Tibial artery (tissue), 4 donors: ENCODE measurements at regions not wholly inside any gene's neighbourhood (a gene's known extent, or its start where the extent isn't known, plus 50 kb on each side); places are given as distances from the start of the nearest gene placed in this dataset.

ENCODE experiments used
- DNase-seq, 2 donors: peaks; one replicate each; pipeline ENCODE4 v3.0.0-alpha.2; 2019
- H3K27ac ChIP-seq, 2 donors: fragments of 200-600 bp; sonication (generic) in 1 of 2; 1 replicate in 1 of 2; 2 replicates in 1 of 2; pipeline ENCODE4 v1.5.1; 2018 to 2019; ENCODE audit warnings: mild to moderate bottlenecking in 1 of 2
- H3K27me3 ChIP-seq, 2 donors: fragments of 200-600 bp; sonication (generic) in 1 of 2; one replicate each; pipeline versions ENCODE4 v1.5.1 to v1.6.0; 2016 to 2019
- H3K36me3 ChIP-seq, 3 donors: fragments of 200-600 bp; sonication (generic) in 2 of 3; one replicate each; pipeline ENCODE4 v1.5.1; 2016 to 2019; ENCODE audit warnings: mild to moderate bottlenecking in 2 of 3
- H3K4me1 ChIP-seq, 4 donors: fragments of 200-600 bp; sonication (generic) in 2 of 4; 1 replicate in 3 of 4; 2 replicates in 1 of 4; pipeline ENCODE4 v1.5.1; 2016 to 2019
- H3K4me3 ChIP-seq, 2 donors: fragments of 200-600 bp; sonication (generic) in 1 of 2; 1 replicate in 1 of 2; 2 replicates in 1 of 2; pipeline ENCODE4 v1.5.1; 2018 to 2019; ENCODE audit warnings: mild to moderate bottlenecking in 2 of 2
- H3K9me3 ChIP-seq, 3 donors: fragments of 200-600 bp; sonication (generic) in 1 of 3; one replicate each; pipeline ENCODE4 v1.5.1; 2016 to 2019
- intact Hi-C: fragments of 100-400 bp; cut with DNase I; formaldehyde crosslinking; loops from one replicate; pipeline ENCODE4 v1.15.0; 2023; ENCODE audit warnings: low total_unique reads
- TF ChIP-seq, protein P1 (sequence below), 2 experiments: fragments of 200-600 bp in 1 of 2; fragments of 450-650 bp in 1 of 2; IDR thresholded peaks; one replicate each; pipeline ENCODE4 v1.5.1; 2017 to 2019; ENCODE audit warnings: antibody characterized with exemption in 2 of 2, mild to moderate bottlenecking in 1 of 2, moderate library complexity in 1 of 2

- TF ChIP-seq, protein P1, sequence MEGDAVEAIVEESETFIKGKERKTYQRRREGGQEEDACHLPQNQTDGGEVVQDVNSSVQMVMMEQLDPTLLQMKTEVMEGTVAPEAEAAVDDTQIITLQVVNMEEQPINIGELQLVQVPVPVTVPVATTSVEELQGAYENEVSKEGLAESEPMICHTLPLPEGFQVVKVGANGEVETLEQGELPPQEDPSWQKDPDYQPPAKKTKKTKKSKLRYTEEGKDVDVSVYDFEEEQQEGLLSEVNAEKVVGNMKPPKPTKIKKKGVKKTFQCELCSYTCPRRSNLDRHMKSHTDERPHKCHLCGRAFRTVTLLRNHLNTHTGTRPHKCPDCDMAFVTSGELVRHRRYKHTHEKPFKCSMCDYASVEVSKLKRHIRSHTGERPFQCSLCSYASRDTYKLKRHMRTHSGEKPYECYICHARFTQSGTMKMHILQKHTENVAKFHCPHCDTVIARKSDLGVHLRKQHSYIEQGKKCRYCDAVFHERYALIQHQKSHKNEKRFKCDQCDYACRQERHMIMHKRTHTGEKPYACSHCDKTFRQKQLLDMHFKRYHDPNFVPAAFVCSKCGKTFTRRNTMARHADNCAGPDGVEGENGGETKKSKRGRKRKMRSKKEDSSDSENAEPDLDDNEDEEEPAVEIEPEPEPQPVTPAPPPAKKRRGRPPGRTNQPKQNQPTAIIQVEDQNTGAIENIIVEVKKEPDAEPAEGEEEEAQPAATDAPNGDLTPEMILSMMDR (IDR thresholded peaks at IDR 0.05): no peak
- Histone ChIP-seq H3K9me3 (no peaks in the 10 kb centered on the region), H3K36me3 (no peaks in the 10 kb centered on the region), H3K4me1 (peaks cover 0 to 18% (median 6%) of the 10 kb centered on the region in 4 donors), H3K27ac (no peak overlapping the region), H3K27me3 (no peaks in the 10 kb centered on the region), H3K4me3 (no peak overlapping the region)
- intact Hi-C loops: no loop called here
- no peak for DNase-seq
Measured at GRCh38 chr15:70493787-70494516, 269.4 kb downstream of the UACA start.

- intact Hi-C loops: no loop called here
- H3K36me3 ChIP-seq: no peaks in the 10 kb centered on the region
Measured at GRCh38 chr15:70493376-70493775, 270.0 kb downstream of the UACA start.

DNA sequence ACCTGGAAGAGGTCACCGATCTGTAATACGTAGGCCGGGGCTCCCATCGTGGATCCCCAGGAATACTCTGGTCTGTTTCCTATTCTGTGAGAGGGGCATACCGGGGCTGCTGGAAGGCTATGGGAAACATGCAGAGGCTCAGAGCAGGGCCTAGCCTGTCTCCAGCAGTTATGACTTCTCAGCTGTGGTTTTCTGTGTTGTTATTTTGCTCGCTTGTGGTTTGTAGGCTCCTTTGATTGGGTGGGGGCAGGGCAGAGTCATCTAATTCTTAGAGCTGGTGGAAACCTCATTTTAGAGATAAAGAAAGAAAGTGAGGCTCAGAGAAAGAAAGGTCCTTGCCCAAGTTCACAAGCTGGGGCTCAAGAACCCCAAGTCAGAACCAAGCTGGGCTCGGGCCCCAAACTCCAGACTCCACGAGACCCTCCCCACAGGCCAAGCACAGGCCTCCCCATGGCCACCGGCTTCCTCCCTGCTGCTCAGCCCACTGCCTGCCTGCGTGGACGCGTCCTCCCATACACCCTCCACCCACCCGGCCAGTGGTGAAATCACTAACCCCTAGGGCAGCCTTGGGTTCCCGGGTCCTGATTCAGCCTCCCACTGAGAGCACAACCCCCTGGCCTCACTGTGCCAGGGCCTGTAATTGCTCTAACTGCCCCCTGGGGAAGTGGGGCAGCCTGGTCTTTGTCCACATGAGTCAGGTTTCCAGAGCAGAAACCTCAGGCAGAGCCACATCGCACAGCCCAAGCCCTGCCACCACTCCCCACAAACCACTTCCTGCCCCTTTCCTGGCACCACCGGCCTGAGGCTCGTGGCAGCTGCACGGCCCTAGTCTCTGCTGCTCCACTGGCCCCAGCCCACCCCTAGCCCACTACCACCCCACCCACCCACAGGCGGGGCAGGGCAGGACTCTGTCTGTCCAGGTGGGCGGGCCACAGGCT is 270.8 kb downstream of the UACA start:
- intact Hi-C loops: no loop called here
- Histone ChIP-seq H3K27ac (no peak overlapping the region), H3K4me3 (no peak overlapping the region), H3K4me1 (peaks cover 0 to 18% (median 8%) of the 10 kb centered on the region in 4 donors), H3K27me3 (no peaks in the 10 kb centered on the region), H3K9me3 (no peaks in the 10 kb centered on the region), H3K36me3 (no peaks in the 10 kb centered on the region)
- TF ChIP-seq, protein P1 (IDR thresholded peaks at IDR 0.05): no peak
- peak in 1 of 2 donors; percentile 61 for DNase-seq

More at GRCh38 chr15:70493376-70493775, 270.0 kb downstream of the UACA start:
- Histone ChIP-seq H3K27me3 (no peaks in the 10 kb centered on the region), H3K4me1 (peaks cover 0 to 18% (median 6%) of the 10 kb centered on the region in 4 donors), H3K4me3 (no peak overlapping the region), H3K27ac (no peak overlapping the region), H3K9me3 (no peaks in the 10 kb centered on the region)
- DNase-seq: no peak
- TF ChIP-seq, protein P1 (IDR thresholded peaks at IDR 0.05): no peak

- no peaks in the 10 kb centered on the region for H3K27me3 ChIP-seq
- H3K4me3 ChIP-seq: no peak overlapping the region
- intact Hi-C loops: no loop called here
- H3K36me3 ChIP-seq: no peaks in the 10 kb centered on the region
- H3K9me3 ChIP-seq: no peaks in the 10 kb centered on the region
- no peak overlapping the region for H3K27ac ChIP-seq
- TF ChIP-seq, protein P1 (IDR thresholded peaks at IDR 0.05): no peak
- no peak for DNase-seq
- peaks cover 0 to 18% (median 8%) of the 10 kb centered on the region in 4 donors for H3K4me1 ChIP-seq
Measured at GRCh38 chr15:70491641-70492040, 271.7 kb downstream of the UACA start.

- DNase-seq: no peak
- Histone ChIP-seq H3K9me3 (no peaks in the 10 kb centered on the region), H3K27ac (no peak overlapping the region), H3K36me3 (no peaks in the 10 kb centered on the region), H3K4me3 (no peak overlapping the region), H3K27me3 (no peaks in the 10 kb centered on the region), H3K4me1 (peaks cover 0 to 18% (median 8%) of the 10 kb centered on the region in 4 donors)
- intact Hi-C loops: no loop called here
- TF ChIP-seq, protein P1 (IDR thresholded peaks at IDR 0.05): no peak
Measured at GRCh38 chr15:70491201-70491621, 272.1 kb downstream of the UACA start.
